ENCODE measurements at regions not wholly inside any gene's neighbourhood (a gene's known extent, or its start where the extent isn't known, plus 50 kb on each side); places are given as distances from the start of the nearest gene placed in this dataset.

DNA sequence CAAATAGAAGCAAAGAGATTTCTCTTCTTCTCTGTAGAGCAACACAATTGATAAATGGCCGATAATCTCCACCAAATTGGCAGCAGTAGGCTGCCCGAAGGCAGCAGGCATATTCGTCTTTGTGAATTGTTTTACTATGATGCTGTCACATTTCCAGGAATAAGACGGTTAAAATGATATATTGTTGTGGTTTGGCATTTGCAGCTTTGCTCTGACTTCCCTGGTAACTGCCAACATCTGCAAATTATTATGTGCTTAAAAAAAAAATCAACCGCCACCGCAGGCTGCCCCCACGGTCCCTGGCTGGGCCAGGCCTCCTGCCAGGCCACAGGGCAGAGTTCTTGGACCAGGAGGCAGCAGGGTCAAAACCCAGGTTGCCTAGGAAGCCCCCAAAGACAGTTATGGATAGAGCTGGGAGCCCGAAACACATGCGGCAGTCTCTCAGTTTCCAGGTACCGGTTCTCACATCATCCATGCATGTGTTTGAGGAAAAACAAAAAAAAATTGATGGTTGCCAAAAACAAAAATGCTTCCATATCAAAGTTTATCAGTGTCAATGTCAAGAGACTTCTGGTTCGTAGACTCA lies 179.3 kb downstream of the ETS2 start:
- peak; percentile 78 for DNase-seq (ENCODE audit: low spot score)

DNA sequence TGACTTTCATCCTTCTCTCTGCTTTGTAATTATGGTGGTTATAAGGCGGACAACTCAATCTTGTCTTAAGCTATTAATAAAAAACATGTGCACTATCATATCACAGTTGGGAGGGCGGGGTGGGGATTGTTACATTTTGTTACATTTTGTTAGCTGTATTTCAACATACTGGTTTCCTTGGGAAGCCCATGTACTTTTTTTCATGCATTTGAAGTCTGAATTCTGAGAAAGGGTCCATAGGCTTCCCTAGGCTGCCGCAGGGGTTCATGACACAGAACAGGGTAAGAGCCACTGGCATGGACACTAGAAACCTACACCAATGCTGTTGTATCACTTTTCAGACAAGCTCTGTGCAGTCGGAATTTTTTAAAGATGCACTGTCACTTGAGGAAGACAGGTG lies 178.8 kb downstream of the ETS2 start:
- no peak for DNase-seq (ENCODE audit: low spot score)

DNA sequence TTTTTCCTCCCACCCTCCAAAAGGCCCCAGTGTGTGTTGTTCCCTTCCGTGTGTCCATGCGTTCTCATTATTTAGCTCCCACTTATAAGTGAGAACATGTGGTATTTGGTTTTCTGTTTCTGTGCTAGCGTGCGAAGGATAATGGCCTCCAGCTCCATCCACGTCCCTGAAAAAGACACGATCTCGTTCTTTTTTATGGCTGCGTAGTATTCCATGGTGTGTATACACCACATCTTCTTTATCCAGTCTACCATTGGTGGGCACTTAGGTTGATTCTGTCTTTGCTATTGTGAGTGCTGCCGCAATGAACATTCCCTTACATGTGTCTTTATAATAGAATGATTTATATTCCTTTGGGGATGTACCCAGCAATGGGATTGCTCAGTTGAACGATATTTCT lies 177.8 kb downstream of the ETS2 start:
- no peak for DNase-seq (ENCODE audit: low spot score)

DNA sequence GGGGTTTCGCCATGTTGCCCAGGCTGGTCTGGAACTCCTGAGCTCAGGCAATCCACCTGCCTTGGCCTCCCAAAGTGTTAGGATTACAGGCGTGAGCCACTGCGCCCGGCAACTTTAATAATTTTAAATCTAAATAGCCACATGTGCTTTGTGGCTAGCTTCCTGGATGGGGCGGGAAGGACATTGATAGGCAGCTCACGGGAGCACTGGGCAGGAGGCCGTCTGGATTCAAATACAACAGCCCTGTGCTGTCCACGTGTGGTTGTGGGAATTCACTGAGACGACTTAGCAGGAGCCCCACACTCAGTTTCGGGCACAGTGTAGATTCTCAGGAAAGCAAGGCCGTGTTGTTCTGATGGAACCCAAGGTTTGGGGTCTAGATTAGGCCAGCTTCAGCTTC lies 177.1 kb downstream of the ETS2 start:
- no peak for DNase-seq (ENCODE audit: low spot score)

DNA sequence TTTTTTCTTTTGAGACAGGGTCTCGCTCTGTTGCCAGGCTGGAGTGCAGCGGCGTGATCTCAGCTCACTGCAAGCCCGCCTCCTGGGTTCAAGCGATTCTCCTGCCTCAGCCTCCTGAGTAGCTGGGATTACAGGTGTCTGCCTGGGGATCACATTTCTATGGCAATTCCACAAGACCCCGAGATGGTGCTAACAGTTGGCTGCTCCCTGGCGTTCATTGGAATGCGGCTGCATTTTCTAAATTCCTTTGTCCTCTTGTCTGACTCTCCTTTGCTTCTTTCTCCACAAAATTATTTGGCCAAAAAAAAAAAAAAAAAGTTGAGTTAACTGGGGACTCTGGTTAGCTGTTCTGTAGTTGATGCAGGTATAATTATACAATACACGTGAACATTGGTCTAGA lies 176.4 kb downstream of the ETS2 start:
- DNase-seq (ENCODE audit: low spot score): no peak

DNA sequence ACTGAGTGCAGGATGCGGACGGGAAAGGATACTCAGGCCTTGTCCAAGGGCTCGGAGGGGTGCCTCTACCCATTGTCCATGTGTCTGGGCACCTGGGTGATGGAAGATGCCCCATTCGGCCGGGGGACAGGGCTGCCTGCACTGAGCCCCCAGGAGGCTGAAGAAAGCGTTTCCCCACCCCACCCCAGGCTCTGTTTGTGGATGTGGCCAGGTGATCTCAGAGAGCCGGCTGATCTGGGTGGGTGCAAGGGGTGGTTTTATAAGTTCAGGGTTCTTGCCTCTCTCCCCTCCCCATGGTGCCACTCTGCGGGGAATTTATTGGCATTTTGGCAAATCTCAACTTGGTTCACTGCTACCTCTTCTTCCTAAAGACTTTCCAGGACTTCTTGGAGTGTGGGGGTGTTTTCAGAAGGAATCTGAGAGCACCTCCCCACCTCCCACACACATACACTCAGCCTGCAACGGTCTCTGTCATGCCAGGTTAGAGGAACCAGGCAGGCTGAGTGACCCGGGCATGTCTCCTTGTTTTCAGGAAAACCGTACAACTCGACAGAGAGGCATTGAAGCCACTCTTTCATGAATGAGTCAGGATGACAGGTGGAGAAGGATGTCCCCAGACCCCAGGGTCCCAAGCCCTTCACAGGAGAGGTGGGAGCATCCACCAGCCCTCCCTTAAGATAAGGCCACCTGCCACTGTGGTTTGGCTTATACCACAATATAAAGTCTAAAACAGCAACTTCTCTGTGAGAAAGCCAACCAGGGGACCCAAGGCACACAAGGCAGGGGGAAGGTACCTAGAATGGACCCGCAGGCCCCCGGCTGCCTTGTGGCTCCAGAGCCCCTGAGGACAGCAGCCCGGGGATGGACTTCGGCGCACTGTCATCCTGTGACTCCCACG lies 174.9 kb downstream of the ETS2 start:
- DNase-seq (ENCODE audit: low spot score): no peak

DNA sequence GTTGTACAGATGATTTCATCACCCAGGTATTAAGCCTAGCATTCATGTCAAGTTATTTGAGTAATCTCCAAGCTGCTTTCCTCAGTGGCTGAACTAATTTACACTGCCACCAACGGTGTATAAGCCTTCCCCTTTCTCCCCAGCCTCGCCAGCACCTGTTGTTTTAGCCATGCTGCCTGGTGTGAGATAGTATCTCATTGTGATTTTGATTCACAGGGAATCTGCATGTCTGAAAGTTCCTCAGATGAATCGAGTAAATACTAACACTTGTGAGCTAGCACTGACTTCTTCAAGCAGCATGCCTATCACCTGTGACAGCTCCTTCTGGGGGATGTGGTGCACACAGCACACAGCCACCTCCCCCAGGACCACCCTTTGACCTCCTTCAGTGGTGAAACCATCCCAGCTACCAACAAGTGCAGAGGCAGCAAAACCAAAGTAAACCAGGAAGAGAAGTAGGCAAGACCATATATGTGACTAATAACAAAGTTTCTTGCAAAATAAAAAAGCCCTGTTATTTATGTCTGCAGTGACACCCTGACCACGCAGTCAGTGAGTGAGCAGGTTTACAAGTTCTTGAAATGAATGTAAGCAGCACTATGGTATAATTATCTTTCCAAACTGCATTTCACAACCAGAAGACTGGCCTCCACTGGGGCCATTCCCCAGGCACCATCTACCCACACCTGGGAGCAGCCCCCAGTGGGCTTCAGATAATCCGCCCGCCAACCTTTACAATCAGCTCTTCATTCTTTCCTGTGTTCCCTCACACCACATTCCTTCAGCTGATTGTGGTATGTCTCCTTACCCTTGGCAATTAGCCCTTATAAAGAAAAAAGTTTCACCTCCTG lies 173.8 kb downstream of the ETS2 start:
- DNase-seq (ENCODE audit: low spot score): no peak

DNA sequence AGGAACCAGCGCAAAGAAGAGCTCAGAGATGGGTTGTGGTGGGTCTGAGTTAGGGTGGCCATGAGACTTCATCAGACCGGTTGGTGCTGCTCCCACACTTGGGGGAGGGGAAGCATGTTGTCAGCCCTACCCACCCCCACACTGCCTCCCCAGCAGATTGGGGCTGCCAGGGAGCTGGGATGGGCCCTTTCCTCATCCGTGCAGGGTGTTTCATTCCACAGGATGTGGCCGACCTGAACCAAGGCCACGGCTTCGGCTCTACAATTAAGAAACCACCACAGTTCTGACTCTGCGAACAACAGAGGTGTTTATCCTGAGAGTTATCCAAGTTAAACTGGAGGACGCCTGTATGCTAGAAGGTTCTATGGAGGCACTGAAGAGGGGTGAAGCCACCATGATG lies 171.2 kb downstream of the ETS2 start:
- no peak for DNase-seq (ENCODE audit: low spot score)

DNA sequence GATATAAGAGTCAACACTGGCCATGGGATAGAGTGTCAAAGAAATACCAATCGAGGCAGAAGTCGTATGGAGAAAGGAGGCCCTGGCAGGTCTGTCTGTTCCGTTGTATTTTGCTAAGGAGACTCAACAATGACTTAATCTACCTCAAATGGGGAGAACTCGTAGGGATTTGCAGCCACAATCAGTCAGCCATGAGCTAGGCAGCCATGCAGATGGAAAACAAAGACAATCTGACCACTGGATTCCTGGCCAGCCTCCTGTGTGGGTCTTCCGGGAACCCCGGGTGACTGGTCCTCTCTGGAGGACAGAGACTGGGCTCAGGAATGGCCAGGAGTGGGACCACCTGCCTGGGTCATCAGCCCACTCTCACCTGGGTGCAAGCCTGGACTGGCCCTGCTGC lies 167.8 kb downstream of the ETS2 start:
- DNase-seq (ENCODE audit: low spot score): no peak

DNA sequence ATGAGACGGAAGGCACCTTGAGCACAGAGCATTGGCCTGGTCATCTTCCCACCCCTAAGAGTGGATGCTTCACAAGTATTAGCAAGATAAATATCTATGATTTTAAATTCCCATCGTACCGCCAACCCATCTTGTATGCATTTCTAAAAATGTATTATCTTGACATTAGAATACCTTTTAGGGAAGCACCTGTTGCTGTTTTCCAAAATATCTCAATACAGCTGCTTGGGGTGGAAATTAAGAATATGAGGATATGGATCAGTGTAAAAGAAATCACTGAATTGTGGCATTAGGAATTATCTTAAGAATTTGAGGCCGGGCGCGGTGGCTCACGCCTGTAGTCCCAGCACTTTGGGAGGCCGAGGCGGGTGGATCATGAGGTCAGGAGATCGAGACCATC lies 166.3 kb downstream of the ETS2 start:
- no peak for DNase-seq (ENCODE audit: low spot score)

DNA sequence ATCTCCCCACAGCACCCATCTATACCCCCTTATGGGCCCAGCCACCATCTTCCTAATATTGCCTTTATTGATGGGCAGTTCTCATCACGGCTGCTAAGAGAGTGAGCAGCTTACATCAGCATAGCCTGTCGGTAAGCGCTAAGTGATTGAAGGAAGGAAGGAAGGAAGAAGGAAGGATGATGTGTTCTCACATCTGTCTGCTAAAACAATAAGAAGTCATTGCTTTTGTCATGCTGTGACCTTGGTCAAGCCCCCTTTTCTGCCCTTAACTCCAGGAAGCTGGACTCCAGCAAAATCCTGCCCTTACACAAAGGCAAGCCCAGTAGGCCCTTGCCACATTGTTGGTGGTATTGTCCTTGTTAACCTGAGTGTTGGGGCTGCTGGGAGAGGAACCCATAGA lies 165.0 kb downstream of the ETS2 start:
- DNase-seq (ENCODE audit: low spot score): no peak

DNA sequence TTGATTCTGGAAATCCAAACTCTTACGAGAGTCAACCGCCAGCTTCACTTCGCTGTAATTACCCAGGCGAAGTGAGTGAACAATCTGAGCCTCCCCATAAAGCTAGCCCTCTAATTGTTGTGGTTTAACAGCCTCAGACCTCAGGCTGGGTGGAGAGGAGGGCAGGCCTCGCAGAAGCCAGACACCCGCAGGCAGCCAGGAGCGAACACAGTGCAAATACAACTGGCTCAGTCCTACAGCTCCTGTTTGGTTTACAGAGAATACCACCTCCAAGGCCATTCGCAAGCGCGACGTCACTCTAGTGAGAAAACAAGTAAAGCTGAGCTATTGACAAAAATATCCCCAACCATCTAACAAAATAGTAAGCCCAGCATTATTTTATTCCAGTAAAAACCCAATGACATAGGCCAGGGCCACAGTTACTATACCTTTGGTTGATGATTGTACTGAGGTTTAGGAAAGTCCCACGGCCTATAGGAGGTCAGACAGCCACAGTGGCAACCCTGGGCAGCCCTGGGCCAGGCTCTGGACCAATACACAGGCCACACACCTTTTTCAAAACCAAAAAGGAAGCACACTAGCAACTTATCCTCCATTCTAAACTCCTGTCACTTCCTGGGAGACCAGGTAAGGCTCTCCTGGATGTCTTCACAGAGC lies 163.3 kb downstream of the ETS2 start:
- no peak for DNase-seq (ENCODE audit: low spot score)

DNA sequence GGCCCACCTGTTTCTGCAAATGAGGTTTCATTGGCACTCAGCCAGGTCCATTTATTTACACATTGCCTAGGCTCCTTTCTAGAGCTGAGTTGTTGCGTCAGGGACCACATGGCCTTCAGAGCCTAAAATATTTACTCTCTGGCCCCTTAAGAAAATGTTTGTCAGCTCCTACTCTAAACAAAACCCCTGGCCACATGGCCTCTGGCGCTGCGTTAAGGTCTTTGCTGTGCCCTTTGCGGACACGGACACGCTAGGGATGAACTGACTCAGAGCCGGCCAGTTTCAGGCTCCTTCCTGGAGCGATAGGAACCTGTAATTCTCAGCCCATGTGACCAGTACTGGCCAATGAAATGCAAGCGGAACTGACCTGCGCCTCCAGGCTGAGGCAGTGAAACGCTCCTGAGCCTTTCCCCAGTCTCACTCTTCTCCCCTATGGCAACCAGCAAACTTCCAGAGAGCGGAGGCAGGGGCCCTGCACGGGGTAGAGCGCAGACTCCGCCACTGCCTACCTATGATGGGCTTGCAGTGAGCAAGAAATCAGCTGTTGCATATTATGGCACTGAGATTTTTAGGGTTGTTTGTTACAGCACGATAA lies 160.3 kb downstream of the ETS2 start:
- no peak for DNase-seq (ENCODE audit: low spot score)

DNA sequence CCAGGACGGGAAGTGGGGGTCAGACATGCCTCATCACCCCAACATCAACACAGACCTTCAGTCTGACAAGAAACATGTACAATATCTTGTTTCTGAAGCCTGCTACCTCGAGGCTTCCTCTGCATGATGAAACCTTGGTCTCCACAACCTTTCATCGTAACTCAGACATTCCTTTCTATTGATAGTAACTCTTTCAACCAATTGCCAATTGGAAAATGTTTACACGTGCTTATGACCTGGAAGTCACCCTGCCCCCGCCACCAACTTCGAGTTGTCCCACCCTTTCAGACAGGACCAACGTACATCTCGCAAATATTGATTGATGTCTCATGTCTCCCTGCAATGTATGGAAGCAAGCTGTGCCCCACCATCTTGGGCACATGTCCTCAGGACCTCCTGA lies 159.5 kb downstream of the ETS2 start:
- DNase-seq (ENCODE audit: low spot score): no peak

DNA sequence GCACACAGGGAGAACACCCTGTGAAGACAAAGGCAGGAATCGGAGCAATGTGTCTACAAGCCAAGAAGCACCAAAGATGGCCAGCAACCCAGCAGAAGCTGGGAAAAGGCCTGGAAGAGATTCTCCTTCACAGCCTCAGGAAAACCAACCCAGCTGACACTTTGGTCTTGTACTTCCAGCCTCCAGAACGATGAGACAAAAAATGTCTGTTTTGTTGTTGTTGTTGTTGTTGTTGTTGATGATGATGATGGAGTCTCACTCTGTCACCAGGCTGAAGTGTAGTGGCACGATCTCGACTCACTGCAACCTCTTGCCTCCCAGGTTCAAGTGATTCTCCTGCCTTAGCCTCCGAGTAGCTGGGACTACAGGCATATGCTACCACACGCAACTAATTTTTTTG lies 157.3 kb downstream of the ETS2 start:
- DNase-seq (ENCODE audit: low spot score): no peak

DNA sequence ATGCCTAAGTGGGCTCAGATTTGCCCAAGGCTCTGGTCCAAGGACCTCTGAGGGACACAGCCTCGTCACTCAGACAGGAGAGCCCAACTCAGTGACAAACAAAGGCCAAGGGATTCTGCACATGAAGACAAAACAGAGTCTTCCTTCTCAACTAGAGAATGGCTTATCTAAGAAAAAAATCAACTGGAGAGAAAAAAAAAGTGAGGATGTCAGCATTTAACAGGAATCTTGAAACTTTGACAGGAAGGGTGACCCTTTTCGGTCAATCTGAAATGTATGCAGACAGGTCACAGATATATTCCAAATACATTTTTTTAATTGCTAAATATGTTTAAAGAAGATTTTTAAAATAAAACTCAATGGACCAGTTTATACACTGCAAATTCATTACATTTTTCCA lies 154.5 kb downstream of the ETS2 start:
- DNase-seq (ENCODE audit: low spot score): no peak

DNA sequence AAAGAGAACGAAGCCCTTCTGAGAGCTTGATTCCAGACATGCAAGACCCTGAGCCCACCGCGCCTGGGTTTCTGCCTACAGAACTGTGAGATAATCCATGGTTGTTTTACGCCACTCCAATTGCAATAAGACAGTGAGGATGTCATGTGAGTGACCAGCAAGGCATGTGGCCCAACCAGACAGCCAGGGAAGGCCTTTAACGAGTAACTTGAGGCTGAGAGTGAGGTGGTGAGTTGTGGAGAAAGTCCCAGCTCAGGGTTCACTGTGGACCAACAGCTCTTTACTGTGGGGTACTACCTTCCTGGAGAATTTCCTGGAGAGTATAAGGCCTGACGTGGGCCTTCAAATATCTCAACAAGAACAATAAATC lies 153.9 kb downstream of the ETS2 start:
- no peak for DNase-seq (ENCODE audit: low spot score)

DNA sequence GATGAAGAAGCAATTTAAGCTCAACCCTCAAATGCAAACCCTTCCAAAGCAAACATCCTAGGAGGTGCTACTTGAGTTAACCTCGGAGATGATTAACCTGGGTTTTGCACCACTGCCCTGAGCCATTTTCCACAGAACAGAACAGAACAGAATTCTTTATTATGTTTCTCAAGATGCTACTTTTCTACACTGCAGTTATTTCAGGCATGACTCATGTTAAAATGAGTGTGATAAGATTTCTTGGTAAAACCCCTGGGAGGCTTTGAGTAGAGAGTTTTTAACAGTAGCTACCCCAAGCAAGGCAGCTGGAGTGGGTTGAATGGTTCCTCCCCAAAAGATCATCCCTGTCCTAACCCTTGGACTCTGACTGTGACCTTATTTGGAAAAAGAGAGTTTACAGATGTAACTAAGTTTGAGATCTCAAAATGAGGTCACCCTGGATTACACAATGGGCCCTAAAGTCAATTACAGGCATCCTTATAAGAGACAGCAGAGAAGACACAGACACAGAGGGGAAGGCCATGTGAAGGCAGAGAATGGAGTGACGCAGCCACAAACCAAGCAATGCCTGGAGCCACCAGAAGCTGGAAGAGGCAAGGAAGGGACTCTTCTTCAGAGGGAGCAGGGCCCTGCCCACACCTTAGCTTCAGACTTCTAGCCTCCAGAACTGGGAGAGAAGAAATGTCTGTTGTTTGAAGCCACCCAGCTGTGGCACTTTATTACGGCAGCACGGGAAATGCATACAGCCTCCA lies 153.4 kb downstream of the ETS2 start:
- no peak for DNase-seq (ENCODE audit: low spot score)

DNA sequence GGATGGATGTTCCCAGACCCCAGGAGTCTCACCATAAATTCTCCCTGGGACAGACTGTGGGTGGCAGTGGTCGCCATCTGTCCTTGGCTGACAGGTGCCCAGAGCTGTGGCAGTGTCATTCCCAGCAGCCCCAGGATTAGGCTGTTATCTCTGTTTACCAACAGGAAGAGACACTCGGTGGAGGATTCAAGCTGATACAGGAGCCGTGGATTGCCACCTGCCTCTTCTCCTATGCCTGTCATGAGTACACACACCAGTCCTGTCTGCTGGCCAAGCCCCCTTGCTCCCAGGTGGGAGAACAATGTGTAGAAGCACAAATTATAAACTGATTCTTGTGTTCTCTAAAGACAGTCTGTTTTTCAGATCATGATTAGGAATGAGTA lies 152.6 kb downstream of the ETS2 start:
- DNase-seq (ENCODE audit: low spot score): no peak

DNA sequence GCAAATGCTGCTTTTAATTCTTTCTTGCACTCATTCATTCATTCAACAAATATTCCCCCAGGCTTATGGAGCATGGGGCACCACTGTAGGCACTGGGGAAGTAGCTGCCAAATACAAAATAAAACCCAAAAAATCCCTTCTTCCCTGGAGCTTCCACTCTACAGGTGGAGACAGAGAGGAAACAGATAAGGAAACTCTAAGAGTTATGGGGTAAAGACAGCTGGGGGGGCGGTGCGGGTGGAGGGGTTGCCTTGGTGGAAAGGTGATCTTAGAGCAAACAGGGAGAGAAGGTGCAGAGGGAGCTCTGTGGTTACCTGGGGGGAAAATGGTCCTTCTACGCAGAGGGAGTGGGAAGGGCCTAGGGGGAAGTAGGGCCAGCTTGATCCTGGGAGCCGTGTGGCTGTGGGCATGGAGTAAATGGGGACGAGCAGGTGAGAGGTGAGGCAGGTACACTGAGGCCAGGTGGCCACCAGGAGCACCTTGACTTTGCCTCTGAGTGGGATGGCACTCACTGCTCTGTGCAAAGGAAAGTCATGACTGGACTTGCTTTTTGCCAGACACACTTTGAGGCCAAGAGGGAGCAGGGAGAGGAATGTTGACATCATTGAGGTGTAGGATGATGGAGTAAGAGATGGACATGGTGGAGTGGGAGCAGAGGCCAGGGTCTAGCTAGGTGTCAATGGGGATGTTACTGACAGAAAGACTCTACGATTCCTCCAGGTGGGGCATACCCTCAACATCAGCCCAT lies 152.0 kb downstream of the ETS2 start:
- DNase-seq (ENCODE audit: low spot score): no peak

All from left forelimb (tissue), 1 donor.